ENCODE measurements at regions not wholly inside any gene's neighbourhood (a gene's known extent, or its start where the extent isn't known, plus 50 kb on each side); places are given as distances from the start of the nearest gene placed in this dataset.
"Not testable (repeated sequence)": the region's sequence is repeated elsewhere in the genome, so short reads cannot be mapped to it uniquely, and the experiment has no call there.

DNA sequence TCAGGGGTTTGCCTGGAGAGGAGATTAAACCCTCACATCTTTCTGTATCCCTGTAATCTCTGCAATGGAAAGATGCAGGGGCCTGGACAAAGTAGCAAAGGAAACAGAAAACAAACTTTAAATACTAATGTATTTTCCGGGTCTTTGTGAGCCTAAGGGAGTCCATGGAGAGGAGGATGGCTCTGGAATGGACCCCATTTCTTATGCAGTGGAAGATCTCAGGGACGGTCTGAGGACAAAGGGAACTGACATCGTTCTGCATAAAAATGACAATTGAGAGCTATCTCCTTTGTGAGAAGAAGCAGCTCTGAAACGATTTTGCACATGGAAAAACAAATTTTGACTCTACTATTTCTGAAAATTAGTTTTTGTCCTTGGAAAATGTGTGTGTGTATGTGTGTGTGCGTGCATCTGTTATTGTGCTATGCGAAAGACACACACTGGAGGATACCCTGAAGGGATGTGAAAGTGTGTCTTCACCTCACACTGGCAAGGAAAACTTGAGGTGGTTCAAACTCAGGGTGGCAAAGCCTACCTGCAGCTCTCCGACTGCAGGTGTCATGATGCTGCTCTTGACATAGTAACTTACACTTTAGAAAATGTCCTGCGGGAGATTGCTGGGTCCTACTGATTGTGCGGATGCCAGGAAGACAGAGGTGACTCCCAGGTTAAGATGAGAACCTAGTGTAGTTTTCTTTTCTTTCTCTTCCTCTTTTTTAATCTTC, 126.4 kb upstream of the JADE1 start:
- 65 to 66% methylated on average over 9 of the region's 9 CpGs for WGBS, 2 donors
- no peak for DNase-seq (ENCODE audit: low spot score in 2 of 2)
- intact Hi-C loops (cut with DNase I; ENCODE audit: low total_unique reads), result no loop called here
- TF ChIP-seq, protein P1, sequence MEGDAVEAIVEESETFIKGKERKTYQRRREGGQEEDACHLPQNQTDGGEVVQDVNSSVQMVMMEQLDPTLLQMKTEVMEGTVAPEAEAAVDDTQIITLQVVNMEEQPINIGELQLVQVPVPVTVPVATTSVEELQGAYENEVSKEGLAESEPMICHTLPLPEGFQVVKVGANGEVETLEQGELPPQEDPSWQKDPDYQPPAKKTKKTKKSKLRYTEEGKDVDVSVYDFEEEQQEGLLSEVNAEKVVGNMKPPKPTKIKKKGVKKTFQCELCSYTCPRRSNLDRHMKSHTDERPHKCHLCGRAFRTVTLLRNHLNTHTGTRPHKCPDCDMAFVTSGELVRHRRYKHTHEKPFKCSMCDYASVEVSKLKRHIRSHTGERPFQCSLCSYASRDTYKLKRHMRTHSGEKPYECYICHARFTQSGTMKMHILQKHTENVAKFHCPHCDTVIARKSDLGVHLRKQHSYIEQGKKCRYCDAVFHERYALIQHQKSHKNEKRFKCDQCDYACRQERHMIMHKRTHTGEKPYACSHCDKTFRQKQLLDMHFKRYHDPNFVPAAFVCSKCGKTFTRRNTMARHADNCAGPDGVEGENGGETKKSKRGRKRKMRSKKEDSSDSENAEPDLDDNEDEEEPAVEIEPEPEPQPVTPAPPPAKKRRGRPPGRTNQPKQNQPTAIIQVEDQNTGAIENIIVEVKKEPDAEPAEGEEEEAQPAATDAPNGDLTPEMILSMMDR (IDR thresholded peaks at IDR 0.05), result no peak
- TF ChIP-seq POLR2A (IDR thresholded peaks at IDR 0.05), result no peak
- H3K4me3 ChIP-seq (ENCODE audit: low read depth, poor library complexity, severe bottlenecking), result no peak overlapping the region

DNA sequence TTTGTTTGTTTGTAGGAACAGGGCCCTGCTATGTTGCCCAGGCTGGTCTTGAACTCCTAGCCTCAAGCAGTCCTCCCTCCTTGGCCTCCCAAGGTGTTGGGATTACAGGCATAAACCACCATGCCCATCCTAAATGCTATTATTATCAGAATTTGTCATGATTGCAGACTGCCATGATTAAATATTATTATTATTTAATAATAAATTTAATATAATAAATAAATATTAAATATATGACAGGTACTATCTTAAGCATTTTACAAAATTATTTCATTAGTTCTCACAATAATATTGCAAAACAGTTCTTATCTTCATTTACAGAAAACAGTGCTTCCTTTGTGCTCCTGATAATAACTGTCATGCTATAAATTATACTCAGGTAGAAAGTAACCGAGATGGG, 133.4 kb upstream of the JADE1 start:
- H3K4me3 ChIP-seq (ENCODE audit: low read depth, poor library complexity, severe bottlenecking), result no peak overlapping the region
- no peak for DNase-seq (ENCODE audit: low spot score in 2 of 2)
- intact Hi-C loops (cut with DNase I; ENCODE audit: low total_unique reads), result no loop called here
- no peak for TF ChIP-seq POLR2A (IDR thresholded peaks at IDR 0.05)
- TF ChIP-seq, protein P1 (IDR thresholded peaks at IDR 0.05), result no peak
- 60 to 74% methylated on average over 1 of the region's 1 CpG for WGBS, 2 donors

DNA sequence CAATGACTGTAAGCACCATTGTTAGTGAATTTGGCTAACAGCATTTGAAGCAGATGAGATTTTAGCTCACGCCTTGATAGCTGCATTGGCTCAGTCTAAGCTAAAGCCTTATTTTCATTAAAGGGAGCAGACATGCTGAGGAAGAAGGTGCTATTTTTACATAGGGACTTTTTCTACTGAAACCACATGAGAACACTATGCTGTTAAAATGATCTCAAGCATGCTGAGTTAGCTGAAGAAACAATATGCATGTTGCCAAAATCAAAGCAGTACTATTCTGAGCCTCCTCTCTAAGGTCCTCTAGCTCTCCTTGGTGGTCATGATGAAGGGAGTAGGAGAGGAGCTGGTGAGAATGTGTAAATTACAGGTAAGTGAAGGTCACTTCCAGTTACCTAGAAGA, 134.4 kb upstream of the JADE1 start:
- WGBS, 2 donors, result 40 to 57% methylated on average over 1 of the region's 1 CpG
- intact Hi-C loops (cut with DNase I; ENCODE audit: low total_unique reads), result no loop called here
- TF ChIP-seq, protein P1 (IDR thresholded peaks at IDR 0.05), result no peak
- TF ChIP-seq POLR2A (IDR thresholded peaks at IDR 0.05), result no peak
- H3K4me3 ChIP-seq (ENCODE audit: low read depth, poor library complexity, severe bottlenecking), result no peak overlapping the region
- no peak for DNase-seq (ENCODE audit: low spot score in 2 of 2)

DNA sequence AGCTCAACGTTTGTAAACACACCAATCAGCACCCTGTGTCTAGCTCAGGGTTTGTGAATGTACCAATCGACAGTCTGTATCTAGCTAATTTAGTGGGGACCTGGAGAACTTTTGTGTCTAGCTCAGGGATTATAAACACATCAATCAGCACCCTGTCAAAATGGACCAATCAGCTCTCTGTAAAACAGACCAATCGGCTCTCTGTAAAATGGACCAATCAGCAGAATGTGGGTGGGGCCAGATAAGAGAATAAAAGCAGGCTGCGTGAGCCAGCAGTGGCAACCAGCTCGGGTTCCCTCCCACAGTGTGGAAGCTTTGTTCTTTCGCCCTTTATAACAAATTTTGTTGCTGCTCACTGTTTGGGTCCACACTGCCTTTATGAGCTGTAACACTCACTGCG, 136.3 kb upstream of the JADE1 start:
- DNase-seq (ENCODE audit: low spot score in 2 of 2); intact Hi-C loops (cut with DNase I; ENCODE audit: low total_unique reads); H3K4me3 ChIP-seq (ENCODE audit: low read depth, poor library complexity, severe bottlenecking): not testable (repeated sequence)
- 78 to 92% methylated on average over 7 of the region's 7 CpGs for WGBS, 2 donors

GRCh38 chr4:128672596-128672995, 136.9 kb upstream of the JADE1 start:
- H3K4me3 ChIP-seq (ENCODE audit: low read depth, poor library complexity, severe bottlenecking); DNase-seq (ENCODE audit: low spot score in 2 of 2); intact Hi-C loops (cut with DNase I; ENCODE audit: low total_unique reads): not testable (repeated sequence)
- WGBS, 2 donors, result 86 to 98% methylated on average over 8 to 17 of the region's 22 CpGs

- DNase-seq (ENCODE audit: low spot score in 2 of 2), result no peak
- whole genome bisulfite sequencing, 2 donors, result 75 to 79% methylated on average over 4 of the region's 4 CpGs
- TF ChIP-seq, protein P1 (IDR thresholded peaks at IDR 0.05), result no peak
- TF ChIP-seq POLR2A (IDR thresholded peaks at IDR 0.05), result no peak
- intact Hi-C loops (cut with DNase I; ENCODE audit: low total_unique reads), result no loop called here
- no peak overlapping the region for H3K4me3 ChIP-seq (ENCODE audit: low read depth, poor library complexity, severe bottlenecking)
Measured at GRCh38 chr4:128670513-128670912, 139.0 kb upstream of the JADE1 start.

DNA sequence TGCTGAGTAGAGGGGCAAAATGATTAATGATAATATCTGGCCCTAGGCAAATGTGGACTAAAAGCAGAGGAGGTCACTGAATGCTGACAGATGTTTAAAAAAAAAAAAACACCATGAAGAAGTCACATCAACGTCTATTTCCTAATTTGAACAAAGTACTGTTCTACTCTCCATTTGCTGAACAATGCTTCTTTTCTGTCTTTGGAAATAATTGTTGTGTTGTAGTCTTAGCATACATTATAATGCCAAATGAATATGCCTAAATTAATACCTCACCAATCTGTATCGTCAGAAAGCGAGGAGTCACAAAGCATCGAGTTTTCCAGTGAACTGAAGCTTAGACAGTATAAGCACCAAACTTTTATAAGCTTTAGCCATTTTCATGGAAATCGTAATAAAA, 140.9 kb upstream of the JADE1 start:
- intact Hi-C loops (cut with DNase I; ENCODE audit: low total_unique reads), result no loop called here

More for the DNA sequence above, 140.9 kb upstream of the JADE1 start:
- DNase-seq (ENCODE audit: low spot score in 2 of 2), result no peak
- TF ChIP-seq, protein P1 (IDR thresholded peaks at IDR 0.05), result no peak
- TF ChIP-seq POLR2A (IDR thresholded peaks at IDR 0.05), result no peak
- no peak overlapping the region for H3K4me3 ChIP-seq (ENCODE audit: low read depth, poor library complexity, severe bottlenecking)
- WGBS, 2 donors, result 80 to 81% methylated on average over 5 of the region's 5 CpGs

All from lower leg skin (tissue), 4 donors.